ENCODE measurements at regions not wholly inside any gene's neighbourhood (a gene's known extent, or its start where the extent isn't known, plus 50 kb on each side); places are given as distances from the start of the nearest gene placed in this dataset.

DNA sequence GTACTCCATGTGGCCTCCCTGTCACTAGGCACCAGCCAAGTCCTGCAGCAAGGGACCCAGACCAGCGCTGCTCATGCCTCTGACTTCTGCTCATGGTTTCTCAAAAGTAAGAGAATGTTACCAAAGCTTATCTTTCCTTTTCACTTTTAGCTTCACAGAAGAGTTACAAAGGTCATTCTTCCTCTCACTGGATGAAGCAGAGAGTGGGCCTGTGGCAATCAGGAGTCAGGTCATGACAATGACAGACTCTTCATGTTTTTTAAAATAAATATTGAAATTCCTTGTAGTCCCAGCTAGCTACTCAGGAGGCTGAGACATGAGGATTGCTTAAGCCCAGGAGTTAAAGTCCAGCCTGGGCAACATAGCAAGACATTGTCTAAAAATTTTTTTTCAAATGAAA, 126.1 kb downstream of the OSR1 start:
- TF ChIP-seq, protein P1, sequence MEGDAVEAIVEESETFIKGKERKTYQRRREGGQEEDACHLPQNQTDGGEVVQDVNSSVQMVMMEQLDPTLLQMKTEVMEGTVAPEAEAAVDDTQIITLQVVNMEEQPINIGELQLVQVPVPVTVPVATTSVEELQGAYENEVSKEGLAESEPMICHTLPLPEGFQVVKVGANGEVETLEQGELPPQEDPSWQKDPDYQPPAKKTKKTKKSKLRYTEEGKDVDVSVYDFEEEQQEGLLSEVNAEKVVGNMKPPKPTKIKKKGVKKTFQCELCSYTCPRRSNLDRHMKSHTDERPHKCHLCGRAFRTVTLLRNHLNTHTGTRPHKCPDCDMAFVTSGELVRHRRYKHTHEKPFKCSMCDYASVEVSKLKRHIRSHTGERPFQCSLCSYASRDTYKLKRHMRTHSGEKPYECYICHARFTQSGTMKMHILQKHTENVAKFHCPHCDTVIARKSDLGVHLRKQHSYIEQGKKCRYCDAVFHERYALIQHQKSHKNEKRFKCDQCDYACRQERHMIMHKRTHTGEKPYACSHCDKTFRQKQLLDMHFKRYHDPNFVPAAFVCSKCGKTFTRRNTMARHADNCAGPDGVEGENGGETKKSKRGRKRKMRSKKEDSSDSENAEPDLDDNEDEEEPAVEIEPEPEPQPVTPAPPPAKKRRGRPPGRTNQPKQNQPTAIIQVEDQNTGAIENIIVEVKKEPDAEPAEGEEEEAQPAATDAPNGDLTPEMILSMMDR (IDR thresholded peaks at IDR 0.05) = no peak
- TF ChIP-seq POLR2A (IDR thresholded peaks at IDR 0.05) (no peak), POLR2AphosphoS5 (IDR thresholded peaks at IDR 0.05) (no peak)
